Hepatocyte (in vitro differentiated cells): ENCODE measurements at regions not wholly inside any gene's neighbourhood (a gene's known extent, or its start where the extent isn't known, plus 50 kb on each side); places are given as distances from the start of the nearest gene placed in this dataset.

Experiments used
- DNase-seq: peaks from one replicate; pipeline ENCODE4 v3.0.0-alpha.2; 2016; ENCODE audit warnings: low spot score
- H2AFZ ChIP-seq: fragments of 200-600 bp; sonication (generic); 2 replicates; pipeline ENCODE4 v1.6.0; 2016; ENCODE audit warnings: antibody characterized with exemption, mild to moderate bottlenecking
- H3K27ac ChIP-seq: fragments of 200-600 bp; sonication (generic); 2 replicates; pipeline ENCODE4 v1.5.1; 2016; ENCODE audit warnings: mild to moderate bottlenecking
- H3K27me3 ChIP-seq: fragments of 200-600 bp; sonication (generic); 2 replicates; pipeline ENCODE4 v1.6.1; 2016
- H3K36me3 ChIP-seq: fragments of 200-600 bp; sonication (generic); replicated peaks from 2 replicates; pipeline ENCODE4 v1.5.1; 2016; ENCODE audit warnings: low read depth; ENCODE audit not compliant: insufficient read depth
- H3K4me1 ChIP-seq: fragments of 200-600 bp; sonication (generic); 2 replicates; pipeline ENCODE4 v1.5.1; 2016; ENCODE audit warnings: mild to moderate bottlenecking, moderate library complexity; ENCODE audit not compliant: insufficient read depth
- H3K4me2 ChIP-seq: fragments of 200-600 bp; sonication (generic); 2 replicates; pipeline ENCODE4 v1.6.0; 2016
- H3K4me3 ChIP-seq: fragments of 200-600 bp; sonication (generic); 2 replicates; pipeline ENCODE4 v1.5.1; 2016; ENCODE audit warnings: mild to moderate bottlenecking
- H3K79me2 ChIP-seq: fragments of 200-600 bp; sonication (generic); 2 replicates; pipeline ENCODE4 v1.6.0; 2017; ENCODE audit warnings: mild to moderate bottlenecking
- H3K9me2 ChIP-seq: fragments of 200-600 bp; sonication (generic); replicated peaks from 2 replicates; pipeline ENCODE4 v1.6.0; 2017; ENCODE audit warnings: mild to moderate bottlenecking; ENCODE audit not compliant: insufficient read depth
- H3K9me3 ChIP-seq: fragments of 200-600 bp; sonication (generic); 2 replicates; pipeline ENCODE4 v1.5.1; 2016; ENCODE audit warnings: low read depth, mild to moderate bottlenecking
- H4K20me1 ChIP-seq: fragments of 200-600 bp; sonication (generic); 2 replicates; pipeline ENCODE4 v1.6.0; 2016; ENCODE audit warnings: mild to moderate bottlenecking; ENCODE audit not compliant: insufficient read depth, poor library complexity, severe bottlenecking
- EZH2 ChIP-seq: fragments of 200-600 bp; sonication (generic); IDR thresholded peaks from 2 replicates; pipeline ENCODE4 v1.6.1; 2016; ENCODE audit warnings: antibody characterized with exemption, mild to moderate bottlenecking, borderline replicate concordance
- EZH2phosphoT487 ChIP-seq: fragments of 200-600 bp; sonication (generic); IDR thresholded peaks from one replicate; pipeline ENCODE4 v1.6.1; 2018; ENCODE audit warnings: antibody characterized with exemption, mild to moderate bottlenecking, low read depth, moderate library complexity; ENCODE audit not compliant: unreplicated experiment, severe bottlenecking
- WGBS: methylation state at CpG from one replicate; pipeline ENCODE4 v1.1.6; 2016; ENCODE audit warnings: low lambda C conversion rate; ENCODE audit errors: missing lambda C conversion rate; 5-methylcytosine and 5-hydroxymethylcytosine counted together
- TF ChIP-seq, protein P1 (sequence below): fragments of 200-600 bp; sonication (generic); IDR thresholded peaks from 2 replicates; pipeline ENCODE4 v1.5.1; 2016; ENCODE audit warnings: antibody characterized with exemption, mild to moderate bottlenecking; ENCODE audit not compliant: poor library complexity

DNA sequence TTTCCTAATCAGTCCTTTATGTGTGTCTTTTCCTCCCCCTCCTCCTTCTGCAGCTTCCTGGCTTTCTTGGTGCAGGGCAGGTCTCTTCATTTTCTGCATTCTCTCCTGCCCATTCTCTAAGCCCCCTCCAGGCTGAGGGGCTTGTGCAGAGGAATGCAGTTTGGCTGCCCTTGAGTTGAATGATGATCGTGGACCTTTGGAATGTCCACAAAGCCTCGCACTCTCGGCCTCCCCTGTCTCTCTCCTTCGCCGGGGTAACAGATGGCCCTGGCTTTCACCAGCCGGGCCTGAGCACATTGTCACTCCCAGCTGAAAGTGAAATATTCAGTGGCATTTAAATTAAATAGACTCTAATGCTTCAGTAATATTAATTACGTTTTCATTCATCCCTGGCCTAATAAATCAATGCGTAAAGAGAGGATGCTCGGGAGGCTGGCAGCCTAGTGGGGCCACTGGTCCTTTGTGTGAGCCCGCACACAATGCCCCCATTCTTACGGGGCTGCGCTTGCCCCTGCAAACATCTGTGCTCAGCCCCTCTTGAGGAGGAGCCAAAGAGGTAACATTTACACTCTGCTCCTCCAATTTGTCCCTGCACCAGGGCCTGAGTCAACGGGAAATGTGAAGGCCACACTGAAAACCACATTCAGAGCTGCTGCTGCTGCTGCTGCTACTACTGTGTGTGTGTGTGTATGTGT, 64.9 kb upstream of the PAX6 start:
- WGBS = 55% methylated on average over 13 of the region's 13 CpGs
- no peaks in the 10 kb centered on the region for H3K79me2 ChIP-seq
- DNase-seq = no peak
- H3K36me3 ChIP-seq = no peaks in the 10 kb centered on the region
- no peak overlapping the region for H2AFZ ChIP-seq
- H3K4me3 ChIP-seq = no peak overlapping the region
- H3K27ac ChIP-seq = no peak overlapping the region
- no peaks in the 10 kb centered on the region for H4K20me1 ChIP-seq
- peaks cover 20% of the 10 kb centered on the region for H3K27me3 ChIP-seq
- no peak overlapping the region for H3K4me2 ChIP-seq
- H3K9me2 ChIP-seq = no peaks in the 10 kb centered on the region
- H3K4me1 ChIP-seq = no peaks in the 10 kb centered on the region
- TF ChIP-seq EZH2 = no peak
- TF ChIP-seq, protein P1, sequence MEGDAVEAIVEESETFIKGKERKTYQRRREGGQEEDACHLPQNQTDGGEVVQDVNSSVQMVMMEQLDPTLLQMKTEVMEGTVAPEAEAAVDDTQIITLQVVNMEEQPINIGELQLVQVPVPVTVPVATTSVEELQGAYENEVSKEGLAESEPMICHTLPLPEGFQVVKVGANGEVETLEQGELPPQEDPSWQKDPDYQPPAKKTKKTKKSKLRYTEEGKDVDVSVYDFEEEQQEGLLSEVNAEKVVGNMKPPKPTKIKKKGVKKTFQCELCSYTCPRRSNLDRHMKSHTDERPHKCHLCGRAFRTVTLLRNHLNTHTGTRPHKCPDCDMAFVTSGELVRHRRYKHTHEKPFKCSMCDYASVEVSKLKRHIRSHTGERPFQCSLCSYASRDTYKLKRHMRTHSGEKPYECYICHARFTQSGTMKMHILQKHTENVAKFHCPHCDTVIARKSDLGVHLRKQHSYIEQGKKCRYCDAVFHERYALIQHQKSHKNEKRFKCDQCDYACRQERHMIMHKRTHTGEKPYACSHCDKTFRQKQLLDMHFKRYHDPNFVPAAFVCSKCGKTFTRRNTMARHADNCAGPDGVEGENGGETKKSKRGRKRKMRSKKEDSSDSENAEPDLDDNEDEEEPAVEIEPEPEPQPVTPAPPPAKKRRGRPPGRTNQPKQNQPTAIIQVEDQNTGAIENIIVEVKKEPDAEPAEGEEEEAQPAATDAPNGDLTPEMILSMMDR = no peak
- no peaks in the 10 kb centered on the region for H3K9me3 ChIP-seq

DNA sequence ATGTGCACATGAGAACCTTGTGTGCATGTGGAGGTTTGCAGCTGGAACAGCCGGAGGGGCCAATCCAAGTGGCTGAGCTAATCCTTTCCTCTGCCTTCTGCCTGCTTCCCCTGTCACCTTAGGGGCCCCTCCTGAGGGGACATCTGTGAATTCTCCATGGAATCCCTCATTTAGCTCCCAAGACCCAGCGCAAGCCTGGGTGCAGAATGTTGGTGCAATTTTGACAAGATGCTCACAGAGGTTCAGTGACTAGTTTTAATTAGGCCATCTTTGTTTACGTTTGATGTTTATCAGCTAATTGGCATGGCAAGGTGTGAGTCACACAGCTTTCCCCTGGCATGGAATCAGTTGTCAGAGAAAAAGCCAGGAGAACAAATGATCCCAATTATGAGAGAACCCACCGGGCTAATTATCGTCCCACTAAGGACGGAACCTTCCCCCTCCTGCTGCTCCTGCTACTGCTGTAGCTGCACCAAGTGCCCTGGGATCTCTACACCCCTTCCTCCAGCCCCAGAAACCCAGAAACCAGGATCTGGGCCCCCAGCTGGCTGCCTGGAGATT, 63.6 kb upstream of the PAX6 start:
- Histone ChIP-seq H3K4me1 (peaks cover 3% of the 10 kb centered on the region), H3K27ac (no peak overlapping the region), H3K27me3 (peaks cover 20% of the 10 kb centered on the region), H3K36me3 (no peaks in the 10 kb centered on the region), H2AFZ (no peak overlapping the region), H3K4me3 (no peak overlapping the region), H3K9me3 (no peaks in the 10 kb centered on the region), H3K9me2 (no peaks in the 10 kb centered on the region), H3K4me2 (no peak overlapping the region), H4K20me1 (no peaks in the 10 kb centered on the region), H3K79me2 (no peaks in the 10 kb centered on the region)
- 65% methylated on average over 6 of the region's 6 CpGs for WGBS
- TF ChIP-seq EZH2 (no peak), EZH2phosphoT487 (no peak)
- TF ChIP-seq, protein P1 = no peak
- DNase-seq = no peak

DNA sequence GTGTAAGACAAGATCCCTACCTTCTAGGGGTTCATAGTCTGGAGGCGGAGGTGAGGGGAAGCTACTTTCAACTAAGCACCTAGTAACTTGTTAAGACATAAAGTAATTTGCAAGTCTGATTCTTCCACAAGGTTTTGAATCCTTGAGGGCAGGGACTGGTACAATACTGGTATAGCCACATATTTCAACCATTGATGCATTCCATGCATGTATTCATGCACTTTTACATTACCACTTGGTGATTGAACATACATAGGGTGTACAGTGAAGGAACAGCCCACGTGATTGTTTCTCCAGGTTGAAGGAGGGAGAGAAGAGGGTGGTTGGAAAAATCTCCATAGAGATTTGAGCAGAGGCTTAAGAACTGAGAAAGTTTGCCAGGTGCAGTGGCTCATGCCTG, 62.0 kb upstream of the PAX6 start:
- H3K4me2 ChIP-seq = no peak overlapping the region
- DNase-seq = no peak
- WGBS = 69% methylated on average over 2 of the region's 2 CpGs
- peaks cover 3% of the 10 kb centered on the region for H3K4me1 ChIP-seq
- no peaks in the 10 kb centered on the region for H3K9me2 ChIP-seq
- H3K79me2 ChIP-seq = no peaks in the 10 kb centered on the region
- H3K27ac ChIP-seq = no peak overlapping the region
- TF ChIP-seq, protein P1 = no peak
- TF ChIP-seq EZH2 = no peak
- TF ChIP-seq EZH2phosphoT487 = no peak
- H3K36me3 ChIP-seq = no peaks in the 10 kb centered on the region
- no peaks in the 10 kb centered on the region for H3K9me3 ChIP-seq
- peaks cover 28% of the 10 kb centered on the region for H3K27me3 ChIP-seq
- H2AFZ ChIP-seq = no peak overlapping the region
- H3K4me3 ChIP-seq = no peak overlapping the region
- H4K20me1 ChIP-seq = no peaks in the 10 kb centered on the region

DNA sequence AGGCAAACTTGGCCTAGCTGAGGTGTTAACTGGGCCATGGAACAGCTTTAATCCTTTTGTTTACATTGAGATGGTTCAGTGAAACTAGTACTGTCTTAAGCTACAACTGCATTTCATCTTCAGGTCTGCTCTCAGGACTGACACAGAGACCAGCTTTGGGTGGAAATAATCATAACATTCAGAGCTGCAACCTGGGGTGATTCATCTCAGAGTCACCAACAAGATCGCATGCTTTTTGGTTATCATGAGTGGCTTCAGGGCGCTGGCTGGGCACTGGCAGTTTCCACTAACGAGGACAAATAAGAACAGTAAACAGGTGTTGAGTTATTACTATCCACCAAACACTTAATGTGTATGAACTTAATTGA, 60.9 kb upstream of the PAX6 start:
- DNase-seq = no peak
- Histone ChIP-seq H3K36me3 (no peaks in the 10 kb centered on the region), H3K9me3 (no peaks in the 10 kb centered on the region), H3K4me1 (peaks cover 3% of the 10 kb centered on the region), H3K27me3 (peaks cover 28% of the 10 kb centered on the region), H3K4me2 (no peak overlapping the region), H3K79me2 (no peaks in the 10 kb centered on the region), H4K20me1 (no peaks in the 10 kb centered on the region), H3K9me2 (no peaks in the 10 kb centered on the region), H3K27ac (no peak overlapping the region), H2AFZ (no peak overlapping the region), H3K4me3 (no peak overlapping the region)
- 86% methylated on average over 3 of the region's 3 CpGs for WGBS
- TF ChIP-seq EZH2 (no peak), EZH2phosphoT487 (no peak)
- TF ChIP-seq, protein P1 = no peak
